SK-N-SH (cell line): ENCODE measurements at regions not wholly inside any gene's neighbourhood (a gene's known extent, or its start where the extent isn't known, plus 50 kb on each side); places are given as distances from the start of the nearest gene placed in this dataset.

ENCODE experiments used
- CTCF ChIA-PET: fragments of 300-600, 350-600 bp; formaldehyde crosslinking; extraction: SDS; loops from one replicate; lab custom pipeline; 2021; lab: Yijun Ruan, JAX
- POLR2A ChIA-PET: fragments of 350-600 bp; sonication (Branson Sonifier 250); formaldehyde crosslinking; extraction: SDS; loops from one replicate; lab custom pipeline; 2020; ENCODE audit warnings: antibody characterized with exemption, inconsistent platforms; lab: Yijun Ruan, JAX
- DNase-seq: peaks from one replicate; pipeline ENCODE4 v3.0.0; 2012
- H2AFZ ChIP-seq: fragments of 200-600 bp; sonication (generic); 2 replicates; pipeline ENCODE4 v1.8.1; 2016; ENCODE audit warnings: antibody characterized with exemption, mild to moderate bottlenecking, low read depth
- H3F3A ChIP-seq: fragments of 200-600 bp; sonication (generic); replicated peaks from 2 replicates; pipeline ENCODE3; 2016; ENCODE audit warnings: antibody characterized with exemption, mild to moderate bottlenecking; ENCODE audit not compliant: insufficient read depth
- H3K27ac ChIP-seq, 2 experiments: fragments of 200-500 bp in 1 of 2; fragments of 200-600 bp in 1 of 2; sonication (Bioruptor generic) in 1 of 2; sonication (generic), shearing (Covaris generic) in 1 of 2; 2 replicates each; pipeline versions ENCODE4 v1.5.1 to v1.6.1; 2014 to 2016; ENCODE audit warnings: low read depth in 2 of 2, inconsistent platforms in 1 of 2, low read length in 1 of 2, mild to moderate bottlenecking in 1 of 2, mixed read lengths in 1 of 2
- H3K27me3 ChIP-seq: fragments of 200-600 bp; sonication (generic), shearing (Covaris generic); 2 replicates; pipeline ENCODE4 v1.6.1; 2016; ENCODE audit warnings: mixed run types; ENCODE audit not compliant: insufficient read depth
- H3K36me3 ChIP-seq, 2 experiments: fragments of 200-500 bp in 1 of 2; fragments of 200-600 bp in 1 of 2; sonication (Bioruptor generic) in 1 of 2; sonication (generic) in 1 of 2; replicated peaks in 1 of 2; 2 replicates each; pipeline versions ENCODE3 to v1.5.1; 2014 to 2016; ENCODE audit warnings: low read length in 1 of 2, mild to moderate bottlenecking in 1 of 2; ENCODE audit not compliant: insufficient read depth in 2 of 2, control insufficient read depth in 1 of 2
- H3K4me1 ChIP-seq, 2 experiments: fragments of 200-500 bp in 1 of 2; fragments of 200-600 bp in 1 of 2; sonication (Bioruptor generic) in 1 of 2; sonication (generic), shearing (Covaris generic) in 1 of 2; 2 replicates each; pipeline versions ENCODE4 v1.5.1 to v1.6.1; 2014 to 2016; ENCODE audit warnings: low read depth in 1 of 2, low read length in 1 of 2, mixed run types in 1 of 2; ENCODE audit not compliant: insufficient read depth in 2 of 2, control insufficient read depth in 1 of 2
- H3K4me2 ChIP-seq: fragments of 200-600 bp; sonication (generic), shearing (Covaris generic); 2 replicates; pipeline ENCODE4 v1.6.1; 2017; ENCODE audit warnings: mixed run types
- H3K4me3 ChIP-seq, 2 experiments: fragments of 200-500 bp in 1 of 2; fragments of 200-600 bp in 1 of 2; sonication (Bioruptor generic) in 1 of 2; sonication (generic), shearing (Covaris generic) in 1 of 2; 2 replicates each; pipeline versions ENCODE4 v1.5.1 to v1.8.1; 2014 to 2016; ENCODE audit warnings: low read depth in 2 of 2, inconsistent platforms in 1 of 2, low read length in 1 of 2, mild to moderate bottlenecking in 1 of 2, mixed read lengths in 1 of 2, moderate library complexity in 1 of 2
- H3K79me2 ChIP-seq: fragments of 200-600 bp; sonication (generic); 2 replicates; pipeline ENCODE4 v1.8.1; 2017; ENCODE audit warnings: mild to moderate bottlenecking; ENCODE audit not compliant: insufficient read depth
- H3K9ac ChIP-seq: fragments of 200-600 bp; sonication (generic); 2 replicates; pipeline ENCODE4 v1.6.1; 2017; ENCODE audit warnings: mixed run types
- H3K9me2 ChIP-seq: fragments of 200-600 bp; sonication (generic); 2 replicates; pipeline ENCODE4 v1.6.1; 2017; ENCODE audit warnings: mixed run types
- H3K9me3 ChIP-seq: fragments of 200-600 bp; sonication (generic); 2 replicates; pipeline ENCODE4 v1.6.1; 2017; ENCODE audit warnings: mixed run types, mild to moderate bottlenecking, moderate library complexity
- H4K20me1 ChIP-seq: fragments of 200-600 bp; sonication (generic); 2 replicates; pipeline ENCODE4 v1.6.1; 2017; ENCODE audit warnings: mild to moderate bottlenecking, mixed run types; ENCODE audit not compliant: insufficient read depth
- CHD2 ChIP-seq: fragments of 150-350 bp; IDR thresholded peaks from 2 replicates; pipeline ENCODE4 v1.6.1; 2018; ENCODE audit warnings: low read length; ENCODE audit not compliant: partially characterized antibody
- ELF1 ChIP-seq: IDR thresholded peaks from 2 replicates; pipeline ENCODE4 v1.4.0; 2012
- EP300 ChIP-seq, 2 experiments: IDR thresholded peaks; 2 replicates each; pipeline versions ENCODE4 v1.4.0 to v1.6.1; 2012; ENCODE audit warnings: borderline replicate concordance in 1 of 2, low read depth in 1 of 2, low read length in 1 of 2
- FOXJ3 ChIP-seq: sonication (generic); formaldehyde crosslinking; IDR thresholded peaks from 2 replicates; pipeline ENCODE4 v1.5.1; 2020; ENCODE audit warnings: mild to moderate bottlenecking, missing genetic modification reagents
- FOXM1 ChIP-seq: IDR thresholded peaks from 2 replicates; pipeline ENCODE4 v1.4.0; 2012; ENCODE audit warnings: low read depth, mild to moderate bottlenecking
- GATA2 ChIP-seq: sonication (generic); formaldehyde crosslinking; IDR thresholded peaks from 2 replicates; pipeline ENCODE4 v1.5.0; 2020; ENCODE audit warnings: mild to moderate bottlenecking, missing genetic modification reagents
- JUND ChIP-seq: IDR thresholded peaks from 2 replicates; pipeline ENCODE4 v1.4.0; 2012
- MXI1 ChIP-seq: IDR thresholded peaks from 2 replicates; pipeline ENCODE4 v1.6.1; 2012; ENCODE audit warnings: mild to moderate bottlenecking, low read depth, low read length, improper control_type of control experiment
- NFIC ChIP-seq: IDR thresholded peaks from 2 replicates; pipeline ENCODE4 v1.4.0; 2012; ENCODE audit warnings: borderline replicate concordance
- POLR2AphosphoS5 ChIP-seq: IDR thresholded peaks from 2 replicates; pipeline ENCODE4 v1.6.1; 2012; ENCODE audit warnings: low read depth, low read length
- RAD21 ChIP-seq: IDR thresholded peaks from 2 replicates; pipeline ENCODE4 v1.6.1; 2012; ENCODE audit warnings: mild to moderate bottlenecking, low read length
- RCOR1 ChIP-seq: fragments of 150-350 bp; IDR thresholded peaks from 2 replicates; pipeline ENCODE4 v1.6.1; 2017; ENCODE audit warnings: antibody characterized with exemption, low read length
- RFX5 ChIP-seq: IDR thresholded peaks from 2 replicates; pipeline ENCODE4 v1.6.1; 2012; ENCODE audit warnings: mild to moderate bottlenecking, improper control_type of control experiment, low read length
- SMC3 ChIP-seq: IDR thresholded peaks from 2 replicates; pipeline ENCODE4 v1.6.1; 2012; ENCODE audit warnings: low read depth, low read length, improper control_type of control experiment
- TCF12 ChIP-seq: IDR thresholded peaks from 2 replicates; pipeline ENCODE4 v1.4.0; 2012
- TEAD4 ChIP-seq: IDR thresholded peaks from 2 replicates; pipeline ENCODE4 v1.4.0; 2012; ENCODE audit warnings: mild to moderate bottlenecking, borderline replicate concordance; ENCODE audit not compliant: insufficient read depth
- WGBS: methylation state at CpG from one replicate; pipeline ENCODE4 v1.1.6; 2017; ENCODE audit warnings: low lambda C conversion rate; 5-methylcytosine and 5-hydroxymethylcytosine counted together
- TF ChIP-seq, protein P1 (sequence below): fragments of 150-350 bp; IDR thresholded peaks from 2 replicates; pipeline ENCODE4 v1.6.1; 2016; ENCODE audit warnings: mild to moderate bottlenecking, low read depth, low read length
- TF ChIP-seq, protein P2 (sequence below): IDR thresholded peaks from 2 replicates; pipeline ENCODE4 v1.4.0; 2012; ENCODE audit warnings: low read depth, borderline replicate concordance
- TF ChIP-seq, protein P3 (sequence below): IDR thresholded peaks from 2 replicates; pipeline ENCODE4 v1.6.1; 2012; ENCODE audit warnings: mild to moderate bottlenecking, low read depth, low read length, moderate library complexity
- TF ChIP-seq, protein P4 (sequence below): IDR thresholded peaks from 2 replicates; pipeline ENCODE4 v1.4.0; 2012; ENCODE audit warnings: low read depth, borderline replicate concordance

DNA sequence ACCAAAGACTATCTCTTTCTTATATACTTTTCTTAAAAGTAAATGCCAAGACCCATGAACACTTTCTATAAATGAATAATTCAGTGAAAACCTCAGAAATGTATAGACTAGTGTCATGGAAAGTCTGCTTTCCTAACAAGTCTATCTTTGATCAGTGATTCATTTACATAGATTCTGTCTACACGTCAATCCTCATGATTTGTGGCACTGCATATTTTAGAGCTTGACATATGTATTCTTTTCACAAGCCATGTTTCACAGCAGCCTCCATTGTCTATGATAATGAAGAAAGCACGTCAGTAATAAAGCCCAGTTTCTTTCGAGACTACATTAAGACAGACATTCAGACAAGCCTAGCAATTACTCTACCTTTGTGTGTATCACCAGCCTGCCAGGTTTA is 486.6 kb downstream of the IRS1 start:
- Histone ChIP-seq H3K9me3 (no peaks in the 10 kb centered on the region), H3K9me2 (no peaks in the 10 kb centered on the region), H3K27ac (no peak overlapping the region), H3K4me3 (no peak overlapping the region), H3K36me3 (no peaks in the 10 kb centered on the region), H3K4me1 (no peaks in the 10 kb centered on the region), H3F3A (no peaks in the 10 kb centered on the region), H2AFZ (no peak overlapping the region), H3K9ac (no peak overlapping the region), H3K4me2 (no peak overlapping the region), H3K79me2 (no peaks in the 10 kb centered on the region), H4K20me1 (no peaks in the 10 kb centered on the region), H3K27me3 (no peaks in the 10 kb centered on the region)
- TF ChIP-seq TCF12 (no peak), POLR2AphosphoS5 (no peak), SMC3 (no peak), RFX5 (no peak), ELF1 (no peak), RCOR1 (no peak), NFIC (no peak), RAD21 (no peak), CHD2 (no peak), EP300 (IDR thresholded peaks at IDR 0.05; ENCODE audit: borderline replicate concordance in 1 of 2, low read depth in 1 of 2, low read length in 1 of 2) (no peak), MXI1 (no peak), FOXJ3 (CRISPR knock-in tag) (no peak), GATA2 (CRISPR knock-in tag) (no peak), JUND (no peak), TEAD4 (no peak), FOXM1 (no peak)
- TF ChIP-seq, protein P1, sequence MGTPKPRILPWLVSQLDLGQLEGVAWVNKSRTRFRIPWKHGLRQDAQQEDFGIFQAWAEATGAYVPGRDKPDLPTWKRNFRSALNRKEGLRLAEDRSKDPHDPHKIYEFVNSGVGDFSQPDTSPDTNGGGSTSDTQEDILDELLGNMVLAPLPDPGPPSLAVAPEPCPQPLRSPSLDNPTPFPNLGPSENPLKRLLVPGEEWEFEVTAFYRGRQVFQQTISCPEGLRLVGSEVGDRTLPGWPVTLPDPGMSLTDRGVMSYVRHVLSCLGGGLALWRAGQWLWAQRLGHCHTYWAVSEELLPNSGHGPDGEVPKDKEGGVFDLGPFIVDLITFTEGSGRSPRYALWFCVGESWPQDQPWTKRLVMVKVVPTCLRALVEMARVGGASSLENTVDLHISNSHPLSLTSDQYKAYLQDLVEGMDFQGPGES: no peak
- TF ChIP-seq, protein P2, sequence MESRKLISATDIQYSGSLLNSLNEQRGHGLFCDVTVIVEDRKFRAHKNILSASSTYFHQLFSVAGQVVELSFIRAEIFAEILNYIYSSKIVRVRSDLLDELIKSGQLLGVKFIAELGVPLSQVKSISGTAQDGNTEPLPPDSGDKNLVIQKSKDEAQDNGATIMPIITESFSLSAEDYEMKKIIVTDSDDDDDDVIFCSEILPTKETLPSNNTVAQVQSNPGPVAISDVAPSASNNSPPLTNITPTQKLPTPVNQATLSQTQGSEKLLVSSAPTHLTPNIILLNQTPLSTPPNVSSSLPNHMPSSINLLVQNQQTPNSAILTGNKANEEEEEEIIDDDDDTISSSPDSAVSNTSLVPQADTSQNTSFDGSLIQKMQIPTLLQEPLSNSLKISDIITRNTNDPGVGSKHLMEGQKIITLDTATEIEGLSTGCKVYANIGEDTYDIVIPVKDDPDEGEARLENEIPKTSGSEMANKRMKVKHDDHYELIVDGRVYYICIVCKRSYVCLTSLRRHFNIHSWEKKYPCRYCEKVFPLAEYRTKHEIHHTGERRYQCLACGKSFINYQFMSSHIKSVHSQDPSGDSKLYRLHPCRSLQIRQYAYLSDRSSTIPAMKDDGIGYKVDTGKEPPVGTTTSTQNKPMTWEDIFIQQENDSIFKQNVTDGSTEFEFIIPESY: no peak
- TF ChIP-seq, protein P3, sequence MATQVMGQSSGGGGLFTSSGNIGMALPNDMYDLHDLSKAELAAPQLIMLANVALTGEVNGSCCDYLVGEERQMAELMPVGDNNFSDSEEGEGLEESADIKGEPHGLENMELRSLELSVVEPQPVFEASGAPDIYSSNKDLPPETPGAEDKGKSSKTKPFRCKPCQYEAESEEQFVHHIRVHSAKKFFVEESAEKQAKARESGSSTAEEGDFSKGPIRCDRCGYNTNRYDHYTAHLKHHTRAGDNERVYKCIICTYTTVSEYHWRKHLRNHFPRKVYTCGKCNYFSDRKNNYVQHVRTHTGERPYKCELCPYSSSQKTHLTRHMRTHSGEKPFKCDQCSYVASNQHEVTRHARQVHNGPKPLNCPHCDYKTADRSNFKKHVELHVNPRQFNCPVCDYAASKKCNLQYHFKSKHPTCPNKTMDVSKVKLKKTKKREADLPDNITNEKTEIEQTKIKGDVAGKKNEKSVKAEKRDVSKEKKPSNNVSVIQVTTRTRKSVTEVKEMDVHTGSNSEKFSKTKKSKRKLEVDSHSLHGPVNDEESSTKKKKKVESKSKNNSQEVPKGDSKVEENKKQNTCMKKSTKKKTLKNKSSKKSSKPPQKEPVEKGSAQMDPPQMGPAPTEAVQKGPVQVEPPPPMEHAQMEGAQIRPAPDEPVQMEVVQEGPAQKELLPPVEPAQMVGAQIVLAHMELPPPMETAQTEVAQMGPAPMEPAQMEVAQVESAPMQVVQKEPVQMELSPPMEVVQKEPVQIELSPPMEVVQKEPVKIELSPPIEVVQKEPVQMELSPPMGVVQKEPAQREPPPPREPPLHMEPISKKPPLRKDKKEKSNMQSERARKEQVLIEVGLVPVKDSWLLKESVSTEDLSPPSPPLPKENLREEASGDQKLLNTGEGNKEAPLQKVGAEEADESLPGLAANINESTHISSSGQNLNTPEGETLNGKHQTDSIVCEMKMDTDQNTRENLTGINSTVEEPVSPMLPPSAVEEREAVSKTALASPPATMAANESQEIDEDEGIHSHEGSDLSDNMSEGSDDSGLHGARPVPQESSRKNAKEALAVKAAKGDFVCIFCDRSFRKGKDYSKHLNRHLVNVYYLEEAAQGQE: no peak
- TF ChIP-seq, protein P4, sequence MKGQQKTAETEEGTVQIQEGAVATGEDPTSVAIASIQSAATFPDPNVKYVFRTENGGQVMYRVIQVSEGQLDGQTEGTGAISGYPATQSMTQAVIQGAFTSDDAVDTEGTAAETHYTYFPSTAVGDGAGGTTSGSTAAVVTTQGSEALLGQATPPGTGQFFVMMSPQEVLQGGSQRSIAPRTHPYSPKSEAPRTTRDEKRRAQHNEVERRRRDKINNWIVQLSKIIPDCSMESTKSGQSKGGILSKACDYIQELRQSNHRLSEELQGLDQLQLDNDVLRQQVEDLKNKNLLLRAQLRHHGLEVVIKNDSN: no peak
- POLR2A ChIA-PET: no interaction called here
- 64% methylated on average over 3 of the region's 3 CpGs for WGBS
- DNase-seq: no peak
- CTCF ChIA-PET: no interaction called here
